ENCODE measurements at regions not wholly inside any gene's neighbourhood (a gene's known extent, or its start where the extent isn't known, plus 50 kb on each side); places are given as distances from the start of the nearest gene placed in this dataset. TPM values are rescaled to one million over a fixed set of nuclear protein-coding genes. Genes with fewer than 3 reads are reported as not detected.

DNA sequence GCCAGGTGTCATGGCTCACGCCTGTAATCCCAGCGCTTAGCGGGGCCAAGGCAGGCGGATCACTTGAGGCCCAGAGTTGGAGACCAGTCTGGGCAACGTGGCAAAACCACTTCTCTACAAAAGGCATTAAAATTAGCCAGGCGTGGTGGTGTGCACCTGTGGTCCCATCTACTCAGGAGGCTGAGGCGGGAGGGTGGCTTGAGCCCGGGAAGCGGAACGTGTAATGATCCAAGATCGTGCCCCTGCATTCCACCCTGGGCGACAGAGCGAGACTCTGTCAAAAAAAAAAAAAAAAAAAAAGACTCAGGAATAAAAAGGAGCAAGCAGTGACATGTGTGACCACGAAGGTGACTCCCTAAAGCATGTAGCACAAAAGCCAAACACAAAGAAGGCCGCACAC lies 50.1 kb upstream of the SALL3 start:
- ATAC-seq (ENCODE audit: low FRiP score) (no peak), DNase-seq (ENCODE audit: low spot score) (no peak)
- TF ChIP-seq, protein P1, sequence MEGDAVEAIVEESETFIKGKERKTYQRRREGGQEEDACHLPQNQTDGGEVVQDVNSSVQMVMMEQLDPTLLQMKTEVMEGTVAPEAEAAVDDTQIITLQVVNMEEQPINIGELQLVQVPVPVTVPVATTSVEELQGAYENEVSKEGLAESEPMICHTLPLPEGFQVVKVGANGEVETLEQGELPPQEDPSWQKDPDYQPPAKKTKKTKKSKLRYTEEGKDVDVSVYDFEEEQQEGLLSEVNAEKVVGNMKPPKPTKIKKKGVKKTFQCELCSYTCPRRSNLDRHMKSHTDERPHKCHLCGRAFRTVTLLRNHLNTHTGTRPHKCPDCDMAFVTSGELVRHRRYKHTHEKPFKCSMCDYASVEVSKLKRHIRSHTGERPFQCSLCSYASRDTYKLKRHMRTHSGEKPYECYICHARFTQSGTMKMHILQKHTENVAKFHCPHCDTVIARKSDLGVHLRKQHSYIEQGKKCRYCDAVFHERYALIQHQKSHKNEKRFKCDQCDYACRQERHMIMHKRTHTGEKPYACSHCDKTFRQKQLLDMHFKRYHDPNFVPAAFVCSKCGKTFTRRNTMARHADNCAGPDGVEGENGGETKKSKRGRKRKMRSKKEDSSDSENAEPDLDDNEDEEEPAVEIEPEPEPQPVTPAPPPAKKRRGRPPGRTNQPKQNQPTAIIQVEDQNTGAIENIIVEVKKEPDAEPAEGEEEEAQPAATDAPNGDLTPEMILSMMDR (IDR thresholded peaks at IDR 0.05): no peak

Small RNA genes lying in the stretch of these regions (small RNA-seq; reads per million reads assigned to genes)
- not detected for gene RF00019
- not detected for gene RF00402
- gene RNA5SP461: not detected
- not detected for gene RNU6-655P

Data from omental fat pad (tissue), 3 donors.